ENCODE measurements at regions not wholly inside any gene's neighbourhood (a gene's known extent, or its start where the extent isn't known, plus 50 kb on each side); places are given as distances from the start of the nearest gene placed in this dataset.

- no peak for TF ChIP-seq EZH2phosphoT487 (IDR thresholded peaks at IDR 0.05; ENCODE audit: borderline replicate concordance, low read depth, low read length)
- no peak for TF ChIP-seq CTCF (conservative IDR thresholded peaks at IDR 0.05; ENCODE audit: low read length)
- ChIA-PET POLR2A (interaction anchor here (1.1 kb wide), 1 partner anchor 14 kb away, joined by 3 read pairs; no protein-coding TSS in a partner anchor), CTCF (ENCODE audit: unreplicated experiment) (no interaction called here)
- H2AFZ ChIP-seq (ENCODE audit: low read length), result no peak overlapping the region
- H3K27ac ChIP-seq (ENCODE audit: low read depth, low read length, poor library complexity, severe bottlenecking), result no peak overlapping the region
- H3K4me2 ChIP-seq (ENCODE audit: low read length), result no peak overlapping the region
- no peak for DNase-seq (ENCODE audit: low spot score)
- no peaks in the 10 kb centered on the region for H4K20me1 ChIP-seq (ENCODE audit: insufficient read depth, low read length)
- no peaks in the 10 kb centered on the region for H3K9me3 ChIP-seq (ENCODE audit: low read length)
- H3K36me3 ChIP-seq (ENCODE audit: insufficient read depth, low read length), result no peaks in the 10 kb centered on the region
- no peak overlapping the region for H3K4me3 ChIP-seq (ENCODE audit: low read depth, low read length, poor library complexity, severe bottlenecking)
- intact Hi-C loops (cut with micrococcal nuclease; ENCODE audit: unreplicated experiment), result no loop called here
- no peaks in the 10 kb centered on the region for H3K79me2 ChIP-seq (ENCODE audit: insufficient read depth, low read depth, low read length)
- H3K9me2 ChIP-seq (ENCODE audit: insufficient read depth, low read length), result no peaks in the 10 kb centered on the region
- BruUV-seq (replicated peaks), result no TSS peak
- H3K4me1 ChIP-seq (ENCODE audit: insufficient read depth, low read length, poor library complexity, severe bottlenecking), result no peaks in the 10 kb centered on the region
Measured at GRCh38 chr21:32867597-32867996, 96.0 kb upstream of the PAXBP1 start.

- no peak overlapping the region for H3K27ac ChIP-seq (ENCODE audit: low read depth, low read length, poor library complexity, severe bottlenecking)
- no peaks in the 10 kb centered on the region for H3K9me3 ChIP-seq (ENCODE audit: low read length)
- H2AFZ ChIP-seq (ENCODE audit: low read length), result no peak overlapping the region
- no TSS peak for BruUV-seq (replicated peaks)
- CTCF ChIA-PET (ENCODE audit: unreplicated experiment), result no interaction called here
- no peaks in the 10 kb centered on the region for H3K79me2 ChIP-seq (ENCODE audit: insufficient read depth, low read depth, low read length)
- TF ChIP-seq EZH2phosphoT487 (IDR thresholded peaks at IDR 0.05; ENCODE audit: borderline replicate concordance, low read depth, low read length), result no peak
- no peak for TF ChIP-seq CTCF (conservative IDR thresholded peaks at IDR 0.05; ENCODE audit: low read length)
- POLR2A ChIA-PET, result no interaction called here
- no peak overlapping the region for H3K4me3 ChIP-seq (ENCODE audit: low read depth, low read length, poor library complexity, severe bottlenecking)
- H3K9me2 ChIP-seq (ENCODE audit: insufficient read depth, low read length), result no peaks in the 10 kb centered on the region
- H4K20me1 ChIP-seq (ENCODE audit: insufficient read depth, low read length), result no peaks in the 10 kb centered on the region
- H3K36me3 ChIP-seq (ENCODE audit: insufficient read depth, low read length), result no peaks in the 10 kb centered on the region
- intact Hi-C loops (cut with micrococcal nuclease; ENCODE audit: unreplicated experiment), result no loop called here
- DNase-seq (ENCODE audit: low spot score), result no peak
- H3K4me1 ChIP-seq (ENCODE audit: insufficient read depth, low read length, poor library complexity, severe bottlenecking), result no peaks in the 10 kb centered on the region
- no peak overlapping the region for H3K4me2 ChIP-seq (ENCODE audit: low read length)
Measured at GRCh38 chr21:32868631-32869454, 97.3 kb upstream of the PAXBP1 start.

GRCh38 chr21:32869459-32869858 lies 97.9 kb upstream of the PAXBP1 start:
- no TSS peak for BruUV-seq (replicated peaks)
- Histone ChIP-seq H2AFZ (ENCODE audit: low read length) (no peak overlapping the region), H3K4me1 (ENCODE audit: insufficient read depth, low read length, poor library complexity, severe bottlenecking) (no peaks in the 10 kb centered on the region), H3K4me2 (ENCODE audit: low read length) (no peak overlapping the region), H3K4me3 (ENCODE audit: low read depth, low read length, poor library complexity, severe bottlenecking) (no peak overlapping the region), H4K20me1 (ENCODE audit: insufficient read depth, low read length) (no peaks in the 10 kb centered on the region), H3K9me2 (ENCODE audit: insufficient read depth, low read length) (no peaks in the 10 kb centered on the region), H3K27ac (ENCODE audit: low read depth, low read length, poor library complexity, severe bottlenecking) (no peak overlapping the region), H3K36me3 (ENCODE audit: insufficient read depth, low read length) (no peaks in the 10 kb centered on the region), H3K79me2 (ENCODE audit: insufficient read depth, low read depth, low read length) (no peaks in the 10 kb centered on the region), H3K9me3 (ENCODE audit: low read length) (no peaks in the 10 kb centered on the region)
- ChIA-PET CTCF (ENCODE audit: unreplicated experiment) (no interaction called here), POLR2A (no interaction called here)
- DNase-seq (ENCODE audit: low spot score), result no peak
- TF ChIP-seq EZH2phosphoT487 (IDR thresholded peaks at IDR 0.05; ENCODE audit: borderline replicate concordance, low read depth, low read length) (no peak), CTCF (conservative IDR thresholded peaks at IDR 0.05; ENCODE audit: low read length) (no peak)
- intact Hi-C loops (cut with micrococcal nuclease; ENCODE audit: unreplicated experiment), result no loop called here
